Natural killer cell (primary cell): ENCODE measurements at regions not wholly inside any gene's neighbourhood (a gene's known extent, or its start where the extent isn't known, plus 50 kb on each side); places are given as distances from the start of the nearest gene placed in this dataset.
A peak's percentile ranks its signal among the peaks of the same experiment; 100 is the strongest.

ENCODE experiments used
- ATAC-seq, 3 donors: fragments of 150-1000 bp in 2 of 3; fragments of 200-7000 bp in 1 of 3; cut with Tn5 transposase; 1 replicate in 1 of 3; 2 replicates in 2 of 3; pipeline ENCODE4 v1.10.0; 2021; ENCODE audit warnings: mild to moderate bottlenecking in 2 of 3, moderate library complexity in 2 of 3
- DNase-seq, 2 donors: peaks; one replicate each; pipeline versions ENCODE4 v3.0.0 to v3.0.0-alpha.2; 2013 to 2021; ENCODE audit warnings: mixed read lengths in 1 of 2
- H3K27ac ChIP-seq: one replicate; pipeline ENCODE4 v1.5.1; 2013; ENCODE audit warnings: mild to moderate bottlenecking, low read length
- H3K27me3 ChIP-seq: one replicate; pipeline ENCODE4 v1.6.1; 2013; ENCODE audit warnings: low read length; ENCODE audit not compliant: control insufficient read depth, insufficient read depth
- H3K36me3 ChIP-seq: one replicate; pipeline ENCODE4 v1.6.1; 2013; ENCODE audit warnings: low read length; ENCODE audit not compliant: control insufficient read depth, insufficient read depth
- H3K4me1 ChIP-seq: one replicate; pipeline ENCODE4 v1.6.1; 2013; ENCODE audit warnings: low read length; ENCODE audit not compliant: control insufficient read depth, insufficient read depth
- H3K4me3 ChIP-seq: one replicate; pipeline ENCODE4 v1.5.1; 2013; ENCODE audit warnings: low read length
- H3K9me3 ChIP-seq: one replicate; pipeline ENCODE4 v1.6.1; 2013; ENCODE audit warnings: low read length; ENCODE audit not compliant: control insufficient read depth, insufficient read depth
- H3K27ac Mint-ChIP-seq, 2 donors: one replicate each; pipeline ENCODE4 v1.8.0; 2022; ENCODE audit warnings: mild to moderate bottlenecking in 2 of 2, mixed read lengths in 2 of 2, moderate library complexity in 1 of 2
- H3K27me3 Mint-ChIP-seq, 2 donors: one replicate each; pipeline ENCODE4 v1.8.0; 2022; ENCODE audit warnings: low read depth in 2 of 2, mixed read lengths in 2 of 2
- H3K36me3 Mint-ChIP-seq: one replicate; pipeline ENCODE4 v1.8.0; 2022; ENCODE audit warnings: mixed read lengths
- H3K4me1 Mint-ChIP-seq, 2 donors: one replicate each; pipeline ENCODE4 v1.8.0; 2022; ENCODE audit warnings: mixed read lengths in 2 of 2
- H3K4me3 Mint-ChIP-seq: one replicate; pipeline ENCODE4 v1.8.0; 2022; ENCODE audit warnings: mild to moderate bottlenecking, moderate library complexity, mixed read lengths
- H3K9me3 Mint-ChIP-seq, 2 donors: one replicate each; pipeline ENCODE4 v1.8.0; 2022; ENCODE audit warnings: mixed read lengths in 2 of 2
- CTCF ChIP-seq: fragments of 200-600 bp; IDR thresholded peaks from one replicate; pipeline ENCODE4 v1.8.0; 2022; ENCODE audit warnings: antibody characterized with exemption
- WGBS: methylation state at CpG from one replicate; pipeline ENCODE4 v1.1.7; 2013; ENCODE audit warnings: missing lambda C conversion rate; ENCODE audit not compliant: insufficient coverage; 5-methylcytosine and 5-hydroxymethylcytosine counted together
- intact Hi-C: fragments of 100-400 bp; cut with micrococcal nuclease; formaldehyde crosslinking; loops from one replicate; pipeline ENCODE4 v1.14.2; 2022

GRCh38 chr1:29521811-29522580, 285.7 kb downstream of the PTPRU start:
- no peak for TF ChIP-seq CTCF
- 59% methylated on average over 14 of the region's 14 CpGs for WGBS
- H3K9me3 Mint-ChIP-seq: no peaks in the 10 kb centered on the region
- H3K4me1 Mint-ChIP-seq: no peaks in the 10 kb centered on the region
- no peak overlapping the region for H3K27ac Mint-ChIP-seq
- H3K36me3 Mint-ChIP-seq: no peaks in the 10 kb centered on the region
- peaks cover 7 to 33% of the 10 kb centered on the region in 2 donors for H3K27me3 Mint-ChIP-seq
- ATAC-seq (no peak), DNase-seq (peak in 1 of 2 donors; percentile 11)
- Histone ChIP-seq H3K9me3 (no peaks in the 10 kb centered on the region), H3K4me3 (no peak overlapping the region), H3K36me3 (no peaks in the 10 kb centered on the region), H3K4me1 (no peaks in the 10 kb centered on the region), H3K27me3 (no peaks in the 10 kb centered on the region), H3K27ac (no peak overlapping the region)
- intact Hi-C loops: no loop called here
- no peak overlapping the region for H3K4me3 Mint-ChIP-seq

- Histone ChIP-seq H3K27me3 (no peaks in the 10 kb centered on the region), H3K36me3 (no peaks in the 10 kb centered on the region), H3K27ac (no peak overlapping the region), H3K4me1 (no peaks in the 10 kb centered on the region), H3K4me3 (no peak overlapping the region), H3K9me3 (no peaks in the 10 kb centered on the region)
- WGBS: 73% methylated on average over 4 of the region's 4 CpGs
- Mint-ChIP-seq H3K27ac (no peak overlapping the region), H3K9me3 (no peaks in the 10 kb centered on the region), H3K4me3 (no peak overlapping the region), H3K36me3 (no peaks in the 10 kb centered on the region), H3K27me3 (peaks cover 7 to 27% of the 10 kb centered on the region in 2 donors), H3K4me1 (no peaks in the 10 kb centered on the region)
- no peak for ATAC-seq
- DNase-seq: no peak
- intact Hi-C loops: no loop called here
- TF ChIP-seq CTCF: no peak
Measured at GRCh38 chr1:29521438-29521715, 285.1 kb downstream of the PTPRU start.

GRCh38 chr1:29520571-29521437, 284.5 kb downstream of the PTPRU start:
- Mint-ChIP-seq H3K4me1 (no peaks in the 10 kb centered on the region), H3K27ac (no peak overlapping the region), H3K9me3 (no peaks in the 10 kb centered on the region), H3K27me3 (peaks cover 5 to 21% of the 10 kb centered on the region in 2 donors), H3K36me3 (no peaks in the 10 kb centered on the region), H3K4me3 (no peak overlapping the region)
- Histone ChIP-seq H3K4me1 (no peaks in the 10 kb centered on the region), H3K4me3 (no peak overlapping the region), H3K36me3 (no peaks in the 10 kb centered on the region), H3K9me3 (no peaks in the 10 kb centered on the region), H3K27me3 (no peaks in the 10 kb centered on the region), H3K27ac (no peak overlapping the region)
- ATAC-seq (no peak), DNase-seq (peak in 1 of 2 donors; percentile 4)
- intact Hi-C loops: no loop called here
- 78% methylated on average over 9 of the region's 11 CpGs for WGBS
- no peak for TF ChIP-seq CTCF
